Fibroblast of lung (primary cell): ENCODE measurements at regions not wholly inside any gene's neighbourhood (a gene's known extent, or its start where the extent isn't known, plus 50 kb on each side); places are given as distances from the start of the nearest gene placed in this dataset.
A peak's percentile ranks its signal among the peaks of the same experiment; 100 is the strongest.

Experiments
- DNase-seq, 2 donors: peaks; one replicate each; pipeline versions ENCODE4 v3.0.0 to v3.0.0-alpha.2; 2010; ENCODE audit warnings: low read depth in 2 of 2
- H2AFZ ChIP-seq: 2 replicates; pipeline ENCODE4 v1.5.1; 2012; ENCODE audit warnings: low read length, control low read depth, inconsistent platforms
- H3K27ac ChIP-seq: 2 replicates; pipeline ENCODE4 v1.5.1; 2011; ENCODE audit warnings: low read length, control low read depth; ENCODE audit not compliant: insufficient read depth
- H3K27me3 ChIP-seq: 2 replicates; pipeline ENCODE4 v1.5.1; 2011; ENCODE audit warnings: mild to moderate bottlenecking, low read length; ENCODE audit not compliant: control insufficient read depth, insufficient read depth
- H3K36me3 ChIP-seq: 2 replicates; pipeline ENCODE4 v1.5.1; 2011; ENCODE audit warnings: low read length; ENCODE audit not compliant: control insufficient read depth, insufficient read depth
- H3K4me1 ChIP-seq: 2 replicates; pipeline ENCODE4 v1.5.1; 2011; ENCODE audit warnings: low read length; ENCODE audit not compliant: control insufficient read depth, insufficient read depth; ENCODE audit errors: extremely low read depth
- H3K4me2 ChIP-seq: 2 replicates; pipeline ENCODE4 v1.5.1; 2011; ENCODE audit warnings: low read length, control low read depth; ENCODE audit not compliant: insufficient read depth; ENCODE audit errors: extremely low read depth
- H3K4me3 ChIP-seq, 4 experiments: fragments of 200-600 bp in 1 of 4; sonication (generic) in 1 of 4; replicated peaks in 1 of 4; 2 replicates each; pipeline ENCODE4 v1.5.1; 2011 to 2016; ENCODE audit warnings: low read length in 4 of 4, low read depth in 3 of 4, mild to moderate bottlenecking in 3 of 4, control low read depth in 2 of 4, inconsistent platforms in 1 of 4, mixed read lengths in 1 of 4; ENCODE audit not compliant: insufficient read depth in 1 of 4; ENCODE audit errors: control extremely low read depth in 1 of 4
- H3K79me2 ChIP-seq: 2 replicates; pipeline ENCODE4 v1.5.1; 2012; ENCODE audit warnings: mild to moderate bottlenecking, low read length, inconsistent platforms; ENCODE audit not compliant: control insufficient read depth, insufficient read depth
- H3K9ac ChIP-seq: 2 replicates; pipeline ENCODE4 v1.5.1; 2011; ENCODE audit warnings: mild to moderate bottlenecking, low read length, control low read depth; ENCODE audit not compliant: insufficient read depth
- H3K9me3 ChIP-seq: 2 replicates; pipeline ENCODE4 v1.5.1; 2012; ENCODE audit warnings: low read depth, low read length; ENCODE audit not compliant: control insufficient read depth, insufficient read depth
- H4K20me1 ChIP-seq: 2 replicates; pipeline ENCODE4 v1.5.1; 2011; ENCODE audit warnings: low read length; ENCODE audit not compliant: control insufficient read depth, insufficient read depth; ENCODE audit errors: extremely low read depth
- EZH2 ChIP-seq: IDR thresholded peaks from 2 replicates; pipeline ENCODE4 v1.5.1; 2012; ENCODE audit warnings: low read length, control low read depth, mild to moderate bottlenecking; ENCODE audit errors: missing control alignments
- TF ChIP-seq, protein P1 (sequence below), 2 donors: IDR thresholded peaks in 1 of 2; conservative IDR thresholded peaks in 1 of 2; 1 replicate in 1 of 2; 2 replicates in 1 of 2; pipeline ENCODE4 v1.5.1; 2011 to 2012; ENCODE audit warnings: low read length in 2 of 2, control low read depth in 1 of 2, inconsistent platforms in 1 of 2, low read depth in 1 of 2, mild to moderate bottlenecking in 1 of 2

DNA sequence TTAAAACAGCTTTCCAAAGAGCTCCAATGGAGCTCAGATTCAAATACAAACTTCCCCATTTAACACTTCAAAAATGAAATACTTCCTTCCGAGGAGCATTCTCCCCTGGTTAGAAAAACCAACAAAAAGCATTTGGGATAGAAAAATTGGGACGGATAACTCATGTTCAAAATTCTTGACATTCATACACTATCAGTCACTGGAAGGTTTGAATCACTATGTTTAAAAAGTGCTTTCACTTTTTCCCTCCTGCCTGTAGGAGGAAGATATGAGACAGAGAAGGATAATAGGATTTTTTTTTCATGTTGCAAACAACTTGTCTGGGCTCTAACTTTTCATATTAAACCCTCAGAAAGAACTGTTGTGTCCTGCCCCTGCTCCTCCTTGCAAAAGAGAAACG is 412.0 kb downstream of the ACTL7B start:
- TF ChIP-seq, protein P1, sequence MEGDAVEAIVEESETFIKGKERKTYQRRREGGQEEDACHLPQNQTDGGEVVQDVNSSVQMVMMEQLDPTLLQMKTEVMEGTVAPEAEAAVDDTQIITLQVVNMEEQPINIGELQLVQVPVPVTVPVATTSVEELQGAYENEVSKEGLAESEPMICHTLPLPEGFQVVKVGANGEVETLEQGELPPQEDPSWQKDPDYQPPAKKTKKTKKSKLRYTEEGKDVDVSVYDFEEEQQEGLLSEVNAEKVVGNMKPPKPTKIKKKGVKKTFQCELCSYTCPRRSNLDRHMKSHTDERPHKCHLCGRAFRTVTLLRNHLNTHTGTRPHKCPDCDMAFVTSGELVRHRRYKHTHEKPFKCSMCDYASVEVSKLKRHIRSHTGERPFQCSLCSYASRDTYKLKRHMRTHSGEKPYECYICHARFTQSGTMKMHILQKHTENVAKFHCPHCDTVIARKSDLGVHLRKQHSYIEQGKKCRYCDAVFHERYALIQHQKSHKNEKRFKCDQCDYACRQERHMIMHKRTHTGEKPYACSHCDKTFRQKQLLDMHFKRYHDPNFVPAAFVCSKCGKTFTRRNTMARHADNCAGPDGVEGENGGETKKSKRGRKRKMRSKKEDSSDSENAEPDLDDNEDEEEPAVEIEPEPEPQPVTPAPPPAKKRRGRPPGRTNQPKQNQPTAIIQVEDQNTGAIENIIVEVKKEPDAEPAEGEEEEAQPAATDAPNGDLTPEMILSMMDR (conservative IDR thresholded peaks at IDR 0.05 in 1 of 2, IDR thresholded peaks at IDR 0.05 in 1 of 2; ENCODE audit: low read depth in 1 of 2, low read length in 2 of 2), result peak; percentile 11 to 25
- TF ChIP-seq EZH2, result no peak
- no peaks in the 10 kb centered on the region for H3K36me3 ChIP-seq
- H2AFZ ChIP-seq, result no peak overlapping the region
- no peaks in the 10 kb centered on the region for H3K79me2 ChIP-seq
- H3K9me3 ChIP-seq, result no peaks in the 10 kb centered on the region
- H3K4me3 ChIP-seq, result peak overlapping the region; percentile 18 to 47 (median 34)
- no peaks in the 10 kb centered on the region for H4K20me1 ChIP-seq
- peak overlapping the region; percentile 88 for H3K4me2 ChIP-seq
- H3K9ac ChIP-seq, result no peak overlapping the region
- no peaks in the 10 kb centered on the region for H3K27me3 ChIP-seq
- peaks cover 19% of the 10 kb centered on the region for H3K4me1 ChIP-seq
- peak overlapping the region; percentile 91 for H3K27ac ChIP-seq
- peak; percentile 47 to 83 for DNase-seq

- no peaks in the 10 kb centered on the region for H3K36me3 ChIP-seq
- H3K4me2 ChIP-seq, result peak overlapping the region; percentile 88
- no peaks in the 10 kb centered on the region for H3K79me2 ChIP-seq
- H3K9ac ChIP-seq, result no peak overlapping the region
- TF ChIP-seq, protein P1 (conservative IDR thresholded peaks at IDR 0.05 in 1 of 2, IDR thresholded peaks at IDR 0.05 in 1 of 2; ENCODE audit: low read depth in 1 of 2, low read length in 2 of 2), result no peak
- TF ChIP-seq EZH2, result no peak
- H3K9me3 ChIP-seq, result no peaks in the 10 kb centered on the region
- peak in 1 of 2 donors; percentile 84 for DNase-seq
- H3K27ac ChIP-seq, result peak overlapping the region; percentile 71
- H3K4me3 ChIP-seq, result peak overlapping the region in 3 of 4 experiments; percentile 31 to 47 (median 36)
- H2AFZ ChIP-seq, result no peak overlapping the region
- H3K4me1 ChIP-seq, result peaks cover 19% of the 10 kb centered on the region
- H3K27me3 ChIP-seq, result no peaks in the 10 kb centered on the region
- no peaks in the 10 kb centered on the region for H4K20me1 ChIP-seq
Observed at GRCh38 chr9:108443019-108443633, 412.7 kb downstream of the ACTL7B start.

- DNase-seq, result no peak
- Histone ChIP-seq H3K9ac (no peak overlapping the region), H3K4me1 (peaks cover 19% of the 10 kb centered on the region), H3K9me3 (no peaks in the 10 kb centered on the region), H3K4me2 (peak overlapping the region; percentile 38), H2AFZ (no peak overlapping the region), H3K4me3 (no peak overlapping the region), H4K20me1 (no peaks in the 10 kb centered on the region), H3K27ac (peak overlapping the region; percentile 71), H3K79me2 (no peaks in the 10 kb centered on the region), H3K36me3 (no peaks in the 10 kb centered on the region), H3K27me3 (no peaks in the 10 kb centered on the region)
- TF ChIP-seq, protein P1 (conservative IDR thresholded peaks at IDR 0.05 in 1 of 2, IDR thresholded peaks at IDR 0.05 in 1 of 2; ENCODE audit: low read depth in 1 of 2, low read length in 2 of 2), result no peak
- no peak for TF ChIP-seq EZH2
Observed at GRCh38 chr9:108442627-108443018, 413.2 kb downstream of the ACTL7B start.
